Vagina (tissue), 2 donors: ENCODE measurements at regions not wholly inside any gene's neighbourhood (a gene's known extent, or its start where the extent isn't known, plus 50 kb on each side); places are given as distances from the start of the nearest gene placed in this dataset.

Source experiments
- DNase-seq, 2 donors: peaks; one replicate each; pipeline ENCODE4 v3.0.0-alpha.2; 2017; ENCODE audit errors: extremely low spot score in 2 of 2
- H3K27ac ChIP-seq: fragments of 200-600 bp; sonication (generic); one replicate; pipeline ENCODE4 v1.5.1; 2019
- H3K27me3 ChIP-seq: fragments of 200-600 bp; sonication (generic); one replicate; pipeline ENCODE4 v1.5.1; 2019
- H3K36me3 ChIP-seq, 2 donors: fragments of 200-600 bp; sonication (generic); one replicate each; pipeline ENCODE4 v1.5.1; 2017 to 2019
- H3K4me1 ChIP-seq: fragments of 200-600 bp; sonication (generic); one replicate; pipeline ENCODE4 v1.5.1; 2019
- H3K4me3 ChIP-seq, 2 donors: fragments of 200-600 bp; sonication (generic); 1 replicate in 1 of 2; 2 replicates in 1 of 2; pipeline ENCODE4 v1.5.1; 2016 to 2019
- H3K9me3 ChIP-seq: fragments of 200-600 bp; sonication (generic); one replicate; pipeline ENCODE4 v1.5.1; 2019
- POLR2A ChIP-seq, 2 donors: fragments of 450-650 bp; IDR thresholded peaks; one replicate each; pipeline ENCODE4 v1.6.1; 2017; ENCODE audit warnings: antibody characterized with exemption in 2 of 2, mild to moderate bottlenecking in 2 of 2, moderate library complexity in 2 of 2
- POLR2AphosphoS5 ChIP-seq, 2 donors: sonication (generic); formaldehyde crosslinking; IDR thresholded peaks; one replicate each; pipeline ENCODE4 v1.9.0; 2017; ENCODE audit warnings: antibody characterized with exemption in 2 of 2, mild to moderate bottlenecking in 2 of 2, low read depth in 1 of 2; ENCODE audit not compliant: insufficient read depth in 1 of 2
- intact Hi-C: fragments of 100-400 bp; cut with DNase I; formaldehyde crosslinking; loops from one replicate; pipeline ENCODE4 v1.15.1; 2023
- TF ChIP-seq, protein P1 (sequence below), 3 experiments: fragments of 450-650 bp in 2 of 3; fragments of 200-600 bp in 1 of 3; sonication (generic) in 1 of 3; IDR thresholded peaks; one replicate each; pipeline ENCODE4 v1.5.1; 2017 to 2019; ENCODE audit warnings: antibody characterized with exemption in 3 of 3, mild to moderate bottlenecking in 2 of 3, moderate library complexity in 2 of 3

GRCh38 chr5:72633041-72633445 lies 125.8 kb upstream of the ZNF366 start:
- H3K27ac ChIP-seq, result peak overlapping the region; percentile 37

GRCh38 chr5:72630721-72631120 lies 123.5 kb upstream of the ZNF366 start:
- Histone ChIP-seq H3K9me3 (no peaks in the 10 kb centered on the region), H3K36me3 (no peaks in the 10 kb centered on the region), H3K27ac (no peak overlapping the region), H3K27me3 (no peaks in the 10 kb centered on the region), H3K4me3 (no peak overlapping the region), H3K4me1 (peaks cover 6% of the 10 kb centered on the region)
- intact Hi-C loops, result no loop called here
- no peak for DNase-seq
- no peak for TF ChIP-seq POLR2A (IDR thresholded peaks at IDR 0.05)
- TF ChIP-seq, protein P1, sequence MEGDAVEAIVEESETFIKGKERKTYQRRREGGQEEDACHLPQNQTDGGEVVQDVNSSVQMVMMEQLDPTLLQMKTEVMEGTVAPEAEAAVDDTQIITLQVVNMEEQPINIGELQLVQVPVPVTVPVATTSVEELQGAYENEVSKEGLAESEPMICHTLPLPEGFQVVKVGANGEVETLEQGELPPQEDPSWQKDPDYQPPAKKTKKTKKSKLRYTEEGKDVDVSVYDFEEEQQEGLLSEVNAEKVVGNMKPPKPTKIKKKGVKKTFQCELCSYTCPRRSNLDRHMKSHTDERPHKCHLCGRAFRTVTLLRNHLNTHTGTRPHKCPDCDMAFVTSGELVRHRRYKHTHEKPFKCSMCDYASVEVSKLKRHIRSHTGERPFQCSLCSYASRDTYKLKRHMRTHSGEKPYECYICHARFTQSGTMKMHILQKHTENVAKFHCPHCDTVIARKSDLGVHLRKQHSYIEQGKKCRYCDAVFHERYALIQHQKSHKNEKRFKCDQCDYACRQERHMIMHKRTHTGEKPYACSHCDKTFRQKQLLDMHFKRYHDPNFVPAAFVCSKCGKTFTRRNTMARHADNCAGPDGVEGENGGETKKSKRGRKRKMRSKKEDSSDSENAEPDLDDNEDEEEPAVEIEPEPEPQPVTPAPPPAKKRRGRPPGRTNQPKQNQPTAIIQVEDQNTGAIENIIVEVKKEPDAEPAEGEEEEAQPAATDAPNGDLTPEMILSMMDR (IDR thresholded peaks at IDR 0.05), result no peak
- TF ChIP-seq POLR2AphosphoS5 (IDR thresholded peaks at IDR 0.05; ENCODE audit: insufficient read depth in 1 of 2, low read depth in 1 of 2), result no peak

More at GRCh38 chr5:72633041-72633445, 125.8 kb upstream of the ZNF366 start:
- Histone ChIP-seq H3K9me3 (no peaks in the 10 kb centered on the region), H3K4me1 (peaks cover 6% of the 10 kb centered on the region), H3K4me3 (no peak overlapping the region), H3K36me3 (no peaks in the 10 kb centered on the region), H3K27me3 (no peaks in the 10 kb centered on the region)
- peak in 1 of 2 donors; percentile 96 for DNase-seq
- TF ChIP-seq POLR2A (IDR thresholded peaks at IDR 0.05), result no peak
- TF ChIP-seq POLR2AphosphoS5 (IDR thresholded peaks at IDR 0.05; ENCODE audit: insufficient read depth in 1 of 2, low read depth in 1 of 2), result no peak
- TF ChIP-seq, protein P1 (IDR thresholded peaks at IDR 0.05), result no peak
- intact Hi-C loops, result no loop called here

GRCh38 chr5:72630081-72630480 lies 122.9 kb upstream of the ZNF366 start:
- H3K36me3 ChIP-seq, result no peaks in the 10 kb centered on the region
- H3K27ac ChIP-seq, result no peak overlapping the region
- no peak overlapping the region for H3K4me3 ChIP-seq
- intact Hi-C loops, result no loop called here
- H3K4me1 ChIP-seq, result peaks cover 6% of the 10 kb centered on the region
- TF ChIP-seq, protein P1 (IDR thresholded peaks at IDR 0.05), result no peak
- TF ChIP-seq POLR2A (IDR thresholded peaks at IDR 0.05) (no peak), POLR2AphosphoS5 (IDR thresholded peaks at IDR 0.05; ENCODE audit: insufficient read depth in 1 of 2, low read depth in 1 of 2) (no peak)
- H3K27me3 ChIP-seq, result no peaks in the 10 kb centered on the region
- H3K9me3 ChIP-seq, result no peaks in the 10 kb centered on the region
- DNase-seq, result no peak

DNA sequence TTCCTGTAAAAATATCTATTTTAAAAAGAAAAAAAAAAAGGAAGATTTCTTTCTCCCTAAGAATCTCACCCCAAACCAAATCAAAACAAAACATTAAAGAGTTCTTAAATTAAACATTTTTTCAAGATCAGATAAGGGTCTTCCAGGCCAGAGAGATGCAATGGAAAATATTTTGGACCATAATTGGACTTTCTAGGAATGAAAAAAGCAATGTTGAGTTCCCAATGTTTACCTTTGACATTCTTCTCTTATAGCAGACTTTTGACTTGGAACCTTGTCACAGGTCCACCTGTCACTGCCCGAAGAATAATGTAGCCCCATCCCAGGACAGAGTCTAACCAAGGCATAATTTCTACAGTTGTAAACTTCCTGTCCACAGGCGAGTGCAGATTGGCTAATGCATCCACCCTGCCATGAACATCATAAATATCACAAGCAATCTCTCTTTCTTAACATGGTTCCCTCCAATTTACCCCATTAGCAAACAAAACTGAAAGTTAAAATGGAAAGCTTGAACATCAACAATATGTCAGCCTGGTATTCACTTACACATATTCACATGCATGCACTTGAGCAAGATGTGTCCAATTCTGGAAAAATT lies 121.7 kb upstream of the ZNF366 start:
- TF ChIP-seq POLR2A (IDR thresholded peaks at IDR 0.05), result no peak
- TF ChIP-seq POLR2AphosphoS5 (IDR thresholded peaks at IDR 0.05; ENCODE audit: insufficient read depth in 1 of 2, low read depth in 1 of 2), result no peak
- TF ChIP-seq, protein P1 (IDR thresholded peaks at IDR 0.05), result no peak
- no peaks in the 10 kb centered on the region for H3K36me3 ChIP-seq
- no peaks in the 10 kb centered on the region for H3K27me3 ChIP-seq
- intact Hi-C loops, result no loop called here
- H3K4me1 ChIP-seq, result no peaks in the 10 kb centered on the region
- no peaks in the 10 kb centered on the region for H3K9me3 ChIP-seq
- no peak overlapping the region for H3K4me3 ChIP-seq
- no peak for DNase-seq
- H3K27ac ChIP-seq, result no peak overlapping the region

DNA sequence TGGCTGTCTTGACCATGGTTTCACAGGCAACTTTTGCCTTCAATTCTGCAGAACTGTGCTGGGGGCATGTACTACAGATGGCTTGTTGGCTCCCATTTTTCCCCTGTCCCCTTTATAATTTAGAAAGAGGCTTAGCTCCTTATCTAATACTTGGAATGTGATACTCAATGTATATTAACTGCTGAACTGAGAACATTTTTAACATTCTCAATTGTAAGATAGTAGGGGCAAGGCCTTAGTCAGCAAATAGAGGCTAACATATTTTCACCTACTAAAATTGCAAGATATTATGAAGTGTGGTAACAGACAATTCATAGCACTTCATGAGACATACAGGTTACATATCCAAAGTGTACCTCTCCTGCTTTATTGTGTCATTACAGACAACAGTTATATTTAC lies 118.1 kb upstream of the ZNF366 start:
- no peak for DNase-seq
- TF ChIP-seq, protein P1 (IDR thresholded peaks at IDR 0.05), result no peak
- no peak for TF ChIP-seq POLR2AphosphoS5 (IDR thresholded peaks at IDR 0.05; ENCODE audit: insufficient read depth in 1 of 2, low read depth in 1 of 2)
- TF ChIP-seq POLR2A (IDR thresholded peaks at IDR 0.05), result no peak
- intact Hi-C loops, result no loop called here
- Histone ChIP-seq H3K4me1 (peaks cover 6% of the 10 kb centered on the region), H3K27ac (no peak overlapping the region), H3K9me3 (no peaks in the 10 kb centered on the region), H3K27me3 (no peaks in the 10 kb centered on the region), H3K36me3 (no peaks in the 10 kb centered on the region), H3K4me3 (no peak overlapping the region)
